GM19239 (cell line): ENCODE measurements at regions not wholly inside any gene's neighbourhood (a gene's known extent, or its start where the extent isn't known, plus 50 kb on each side); places are given as distances from the start of the nearest gene placed in this dataset.

ENCODE experiments used
- DNase-seq: peaks from one replicate; pipeline ENCODE4 v3.0.0; 2011; ENCODE audit warnings: low spot score; ENCODE audit not compliant: insufficient read length
- FAIRE-seq: peaks from 2 replicates; lab custom pipeline; 2011; peaks lifted over from hg19 to GRCh38; lab: Jason Lieb, UNC

- DNase-seq = no peak
- no peak for FAIRE-seq
Measured at GRCh38 chr2:162916286-162916801, 77.8 kb upstream of the KCNH7 start.

GRCh38 chr2:162915858-162916257 lies 77.3 kb upstream of the KCNH7 start:
- DNase-seq = no peak
- FAIRE-seq = no peak

- FAIRE-seq = no peak
- DNase-seq = no peak
Measured at GRCh38 chr2:162914161-162914560, 75.6 kb upstream of the KCNH7 start.

DNA sequence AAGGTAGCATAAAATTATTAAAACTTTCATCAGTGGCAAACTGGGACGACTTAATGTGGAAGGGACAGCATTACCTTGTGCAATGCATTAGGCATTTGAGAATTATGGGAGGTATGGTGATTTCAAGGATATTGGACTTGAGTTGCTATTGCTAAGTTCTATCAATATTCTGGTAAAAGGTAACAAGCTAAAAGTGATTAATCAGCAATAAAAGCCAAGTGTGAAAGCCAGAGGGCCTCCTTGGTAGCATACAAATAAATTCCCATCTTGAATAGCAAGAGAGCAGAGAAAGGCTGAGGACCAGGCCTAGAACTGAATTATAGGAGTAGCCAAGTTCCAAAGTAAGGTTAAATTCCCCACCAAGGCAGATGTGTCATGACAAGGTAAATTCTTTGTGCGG lies 74.2 kb upstream of the KCNH7 start:
- DNase-seq = no peak
- FAIRE-seq = no peak

GRCh38 chr2:162908567-162908966 lies 70.0 kb upstream of the KCNH7 start:
- no peak for DNase-seq
- no peak for FAIRE-seq

GRCh38 chr2:162890690-162891311 lies 52.2 kb upstream of the KCNH7 start:
- FAIRE-seq = peak; percentile 93
- peak; percentile 4 for DNase-seq

DNA sequence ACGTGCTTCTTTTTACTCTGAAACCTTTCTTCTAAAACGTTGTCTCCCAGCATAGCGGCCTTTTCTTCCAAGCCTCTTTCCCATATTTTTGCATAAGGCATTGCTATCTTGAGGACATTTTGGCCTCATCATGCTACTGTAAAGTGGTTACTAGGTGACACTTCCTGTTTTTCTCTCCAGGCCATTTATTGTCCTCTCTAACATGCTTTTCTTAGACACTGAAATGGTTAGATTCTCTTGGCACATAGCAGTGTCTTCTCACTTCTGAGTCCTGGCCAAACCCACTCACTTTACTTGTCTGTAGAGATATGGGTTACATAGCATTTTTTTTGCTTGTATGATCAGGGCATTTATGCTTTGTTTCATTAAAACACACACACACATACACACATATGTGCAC lies 50.1 kb upstream of the KCNH7 start:
- DNase-seq (no peak), FAIRE-seq (no peak)
